CD1c-positive myeloid dendritic cell (primary cell): ENCODE measurements at regions not wholly inside any gene's neighbourhood (a gene's known extent, or its start where the extent isn't known, plus 50 kb on each side); places are given as distances from the start of the nearest gene placed in this dataset.

Source experiments
- DNase-seq: peaks from one replicate; pipeline ENCODE4 v3.0.0-alpha.2; 2016; ENCODE audit errors: extremely low spot score

GRCh38 chr15:85976986-85977385 is 102.7 kb upstream of the AGBL1 start:
- no peak for DNase-seq

DNA sequence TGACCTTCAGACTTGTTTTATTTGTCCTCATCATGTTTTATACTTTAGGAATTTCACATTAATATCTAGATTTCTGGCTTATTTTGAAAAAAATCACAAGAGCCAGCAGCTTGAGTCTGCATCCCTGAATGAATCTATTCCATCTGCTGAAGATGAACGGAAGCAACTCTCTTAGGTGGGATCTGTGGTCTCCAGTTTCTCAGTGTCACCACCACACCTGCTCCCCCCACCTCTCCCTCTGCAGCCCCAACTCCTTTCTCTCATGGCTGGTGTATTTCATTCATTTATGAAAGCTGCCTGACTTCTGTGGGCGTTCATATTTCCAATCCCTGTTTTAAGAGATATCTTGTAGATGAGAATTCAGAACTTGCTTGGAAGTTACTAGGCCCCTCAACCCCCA is 102.1 kb upstream of the AGBL1 start:
- no peak for DNase-seq

DNA sequence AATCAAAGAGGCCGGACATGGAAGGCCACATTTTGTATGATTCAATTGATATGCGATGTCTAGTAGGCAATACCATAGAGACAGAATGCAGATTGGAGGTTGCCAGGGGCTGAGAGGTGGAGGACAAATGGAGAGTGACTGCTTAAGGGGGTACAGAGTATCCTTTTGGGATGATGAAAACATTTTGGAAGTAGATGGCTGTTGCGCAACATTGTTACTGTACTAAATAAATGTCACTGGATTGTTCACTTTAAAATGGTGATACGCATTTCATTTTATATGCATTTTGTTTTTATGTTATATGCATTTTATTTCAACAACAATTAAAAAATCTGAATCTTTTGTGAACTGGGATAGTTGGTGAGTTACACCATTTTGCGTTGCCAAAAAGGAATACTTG is 99.7 kb upstream of the AGBL1 start:
- DNase-seq = no peak

GRCh38 chr15:85980946-85981345 is 98.7 kb upstream of the AGBL1 start:
- DNase-seq = no peak

GRCh38 chr15:85984241-85984640 is 95.4 kb upstream of the AGBL1 start:
- no peak for DNase-seq

- no peak for DNase-seq
Measured at GRCh38 chr15:85986116-85986515, 93.6 kb upstream of the AGBL1 start.

DNA sequence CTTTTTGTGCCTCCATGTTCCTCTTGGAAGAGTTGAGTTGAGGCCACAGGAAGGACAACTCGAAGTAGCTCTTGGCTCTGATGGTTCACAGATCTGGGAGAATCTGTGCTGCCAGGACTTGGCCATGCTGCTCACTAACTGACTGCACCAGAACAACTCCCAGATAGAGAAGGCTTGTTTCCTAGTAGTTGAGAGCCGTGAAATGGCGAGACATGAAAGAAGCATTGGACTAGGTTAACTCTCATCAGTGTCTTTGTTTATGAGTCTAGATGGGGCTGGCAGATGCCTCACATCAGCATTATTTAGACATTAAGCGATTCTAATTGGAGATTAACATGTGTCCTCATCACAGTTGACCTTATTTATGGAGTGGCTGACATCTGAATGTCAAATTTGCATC is 92.9 kb upstream of the AGBL1 start:
- DNase-seq = no peak

DNA sequence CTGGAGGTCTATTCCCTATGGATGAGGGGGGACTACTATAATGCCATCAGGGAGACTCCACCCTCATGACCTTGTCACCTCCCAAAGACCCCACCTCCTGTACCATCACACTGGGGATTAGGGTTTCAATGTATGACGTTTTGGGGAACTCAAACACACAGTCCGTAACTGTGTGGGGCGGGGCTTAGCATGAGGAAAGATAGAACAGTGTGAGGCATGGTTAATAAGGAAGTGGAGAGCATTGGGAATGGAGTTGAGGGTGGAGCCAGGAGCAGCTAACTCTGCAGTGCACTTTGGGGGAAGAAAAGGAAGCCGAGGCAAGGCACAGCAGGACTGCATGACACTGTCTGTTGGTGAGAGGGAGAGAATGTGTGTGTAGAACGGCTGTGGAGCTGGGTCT is 90.9 kb upstream of the AGBL1 start:
- DNase-seq = no peak

- DNase-seq = no peak
Measured at GRCh38 chr15:85992224-85992623, 87.4 kb upstream of the AGBL1 start.

- no peak for DNase-seq
Measured at GRCh38 chr15:85993116-85993515, 86.6 kb upstream of the AGBL1 start.

DNA sequence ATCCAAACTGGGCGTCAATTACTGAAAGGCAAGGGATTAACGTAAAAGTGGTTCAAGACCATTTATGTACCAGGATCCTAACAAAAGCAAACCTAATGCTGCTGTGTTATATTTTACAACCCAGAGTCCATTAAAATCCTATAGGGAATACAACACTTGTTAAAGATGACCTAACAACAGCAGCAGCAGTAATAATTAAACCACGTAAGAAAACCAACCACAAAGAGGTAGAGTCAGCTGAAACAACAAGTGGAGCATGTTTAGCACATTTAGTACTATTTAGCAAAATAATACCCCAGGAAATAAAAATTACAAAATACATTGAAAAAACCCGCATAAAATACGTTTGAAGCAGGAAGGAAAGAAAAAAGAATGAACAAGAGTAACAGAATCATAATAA is 82.1 kb upstream of the AGBL1 start:
- DNase-seq = no peak

DNA sequence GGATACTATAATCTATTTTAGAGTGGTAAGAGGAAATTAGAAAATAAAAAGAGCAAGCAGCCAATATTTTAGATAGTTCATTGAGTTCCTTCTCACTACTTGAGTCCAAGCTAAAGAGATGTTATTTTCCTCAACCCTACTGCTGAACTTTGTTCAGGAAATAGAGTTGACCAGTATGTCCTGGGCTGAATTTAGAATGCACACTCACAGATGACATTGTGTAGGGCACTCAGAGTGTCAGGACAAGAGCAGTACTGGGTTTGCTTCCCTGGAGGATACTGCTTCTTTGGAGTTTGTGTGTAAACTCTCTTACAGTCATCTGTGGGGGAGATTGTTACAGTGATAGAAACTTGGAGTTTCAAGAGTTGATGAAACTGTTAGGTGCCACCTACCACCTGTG is 80.0 kb upstream of the AGBL1 start:
- no peak for DNase-seq

GRCh38 chr15:86001200-86001599 is 78.5 kb upstream of the AGBL1 start:
- no peak for DNase-seq

GRCh38 chr15:86002444-86002843 is 77.2 kb upstream of the AGBL1 start:
- no peak for DNase-seq

GRCh38 chr15:86004061-86004460 is 75.6 kb upstream of the AGBL1 start:
- DNase-seq = no peak

GRCh38 chr15:86006546-86006945 is 73.1 kb upstream of the AGBL1 start:
- no peak for DNase-seq

GRCh38 chr15:86009727-86010126 is 69.9 kb upstream of the AGBL1 start:
- DNase-seq = no peak

GRCh38 chr15:86010398-86010797 is 69.3 kb upstream of the AGBL1 start:
- no peak for DNase-seq

DNA sequence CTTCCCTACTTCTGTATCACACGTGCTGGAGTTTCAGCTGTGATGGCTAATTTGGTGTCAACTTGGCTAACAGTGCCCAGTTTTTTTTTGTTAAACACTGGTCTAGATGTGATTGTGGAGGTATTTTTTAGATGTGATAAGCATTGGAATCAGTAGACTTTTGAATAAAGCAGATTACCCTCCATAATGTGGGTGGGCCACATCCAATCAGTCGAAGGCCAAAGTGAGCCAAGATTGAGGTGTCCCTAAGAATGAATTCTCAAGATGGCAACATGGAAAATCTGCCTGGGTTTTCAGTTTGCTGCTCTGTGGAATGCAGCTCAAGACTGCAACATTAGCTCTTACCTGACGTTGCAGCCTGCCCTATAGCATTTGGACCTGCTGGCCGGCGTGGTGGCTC is 68.8 kb upstream of the AGBL1 start:
- no peak for DNase-seq

DNA sequence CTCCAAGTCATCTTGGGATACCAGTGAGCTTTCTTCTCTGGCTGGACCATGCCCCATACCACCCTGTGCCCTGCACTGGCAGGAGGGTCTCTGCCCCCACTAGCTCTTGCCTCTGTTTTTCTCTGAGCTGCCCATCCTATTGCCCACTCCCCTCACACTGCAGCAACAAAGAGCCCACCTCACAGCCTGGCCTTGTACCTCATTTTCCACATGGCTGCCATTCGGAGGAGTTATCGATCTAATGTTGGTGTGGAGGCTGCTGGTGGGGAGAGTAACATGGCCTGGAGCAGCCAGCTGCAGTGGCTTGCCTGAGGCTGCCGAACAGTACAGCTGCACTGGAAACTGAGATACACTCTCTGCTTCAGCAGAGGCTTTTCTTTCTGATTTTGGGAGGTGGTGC is 65.7 kb upstream of the AGBL1 start:
- DNase-seq = no peak

DNA sequence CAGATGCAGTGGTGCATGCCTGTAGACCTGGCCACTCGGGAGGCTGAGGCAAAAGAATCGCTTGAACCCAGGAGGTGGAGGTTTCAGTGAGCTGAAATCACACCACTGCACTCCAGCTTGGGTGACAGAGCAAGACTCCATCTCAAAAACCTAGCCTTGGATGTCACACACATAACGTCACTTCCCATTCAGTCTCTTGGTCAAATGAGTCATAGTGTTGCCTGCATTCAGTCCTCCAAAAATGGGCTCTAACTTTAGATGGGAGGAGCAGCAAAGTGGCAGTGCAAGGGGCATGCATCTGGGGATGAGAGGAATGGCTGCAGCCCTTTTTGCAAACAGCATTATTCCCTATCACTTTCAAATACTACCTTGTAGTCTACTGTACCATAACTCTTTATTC is 62.9 kb upstream of the AGBL1 start:
- DNase-seq = no peak

- DNase-seq = no peak
Measured at GRCh38 chr15:86018679-86019078, 61.0 kb upstream of the AGBL1 start.

GRCh38 chr15:86021281-86022264 is 58.1 kb upstream of the AGBL1 start:
- DNase-seq = no peak

DNA sequence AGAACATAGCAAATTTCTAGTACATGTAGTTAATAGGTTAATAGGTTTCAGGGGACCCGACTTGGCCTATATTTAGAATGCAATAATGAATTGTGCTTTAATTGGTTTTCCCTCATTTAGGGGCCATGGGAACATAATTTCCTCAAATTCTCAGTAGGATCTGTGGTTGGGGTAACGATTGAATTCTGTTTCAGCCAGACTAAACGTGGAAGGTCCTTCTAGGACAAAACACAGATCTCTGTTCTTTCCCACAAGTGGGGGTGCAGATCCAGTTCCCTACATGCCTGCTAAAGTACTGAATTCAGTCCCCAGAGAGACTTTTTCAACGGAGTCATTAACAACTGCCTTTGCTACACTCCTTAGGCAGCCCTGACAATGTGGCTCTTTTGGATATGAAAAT is 50.7 kb upstream of the AGBL1 start:
- no peak for DNase-seq
